Breast epithelium (tissue), 3 donors: ENCODE measurements at regions not wholly inside any gene's neighbourhood (a gene's known extent, or its start where the extent isn't known, plus 50 kb on each side); places are given as distances from the start of the nearest gene placed in this dataset.

Experiments
- POLR2A ChIP-seq: fragments of 450-650 bp; IDR thresholded peaks from one replicate; pipeline ENCODE4 v1.6.1; 2016; ENCODE audit warnings: antibody characterized with exemption, mild to moderate bottlenecking, moderate library complexity
- TF ChIP-seq, protein P1 (sequence below), 3 donors: fragments of 450-650 bp; IDR thresholded peaks; one replicate each; pipeline ENCODE4 v1.5.1; 2016 to 2017; ENCODE audit warnings: antibody characterized with exemption in 3 of 3, mild to moderate bottlenecking in 3 of 3, moderate library complexity in 3 of 3

- TF ChIP-seq, protein P1, sequence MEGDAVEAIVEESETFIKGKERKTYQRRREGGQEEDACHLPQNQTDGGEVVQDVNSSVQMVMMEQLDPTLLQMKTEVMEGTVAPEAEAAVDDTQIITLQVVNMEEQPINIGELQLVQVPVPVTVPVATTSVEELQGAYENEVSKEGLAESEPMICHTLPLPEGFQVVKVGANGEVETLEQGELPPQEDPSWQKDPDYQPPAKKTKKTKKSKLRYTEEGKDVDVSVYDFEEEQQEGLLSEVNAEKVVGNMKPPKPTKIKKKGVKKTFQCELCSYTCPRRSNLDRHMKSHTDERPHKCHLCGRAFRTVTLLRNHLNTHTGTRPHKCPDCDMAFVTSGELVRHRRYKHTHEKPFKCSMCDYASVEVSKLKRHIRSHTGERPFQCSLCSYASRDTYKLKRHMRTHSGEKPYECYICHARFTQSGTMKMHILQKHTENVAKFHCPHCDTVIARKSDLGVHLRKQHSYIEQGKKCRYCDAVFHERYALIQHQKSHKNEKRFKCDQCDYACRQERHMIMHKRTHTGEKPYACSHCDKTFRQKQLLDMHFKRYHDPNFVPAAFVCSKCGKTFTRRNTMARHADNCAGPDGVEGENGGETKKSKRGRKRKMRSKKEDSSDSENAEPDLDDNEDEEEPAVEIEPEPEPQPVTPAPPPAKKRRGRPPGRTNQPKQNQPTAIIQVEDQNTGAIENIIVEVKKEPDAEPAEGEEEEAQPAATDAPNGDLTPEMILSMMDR (IDR thresholded peaks at IDR 0.05), result no peak
- TF ChIP-seq POLR2A, result no peak
Measured at GRCh38 chr3:28923994-28924393, 356.9 kb upstream of the RBMS3 start.
